ENCODE measurements at regions not wholly inside any gene's neighbourhood (a gene's known extent, or its start where the extent isn't known, plus 50 kb on each side); places are given as distances from the start of the nearest gene placed in this dataset.

- no peaks in the 10 kb centered on the region for H3K27me3 ChIP-seq
- DNase-seq (no peak), ATAC-seq (no peak)
- H3K36me3 ChIP-seq: no peaks in the 10 kb centered on the region
- H3K9me3 ChIP-seq: no peaks in the 10 kb centered on the region
- intact Hi-C loops (cut with DNase I): no loop called here
- H3K27ac ChIP-seq: no peak overlapping the region
- H3K4me3 ChIP-seq: no peak overlapping the region
- TF ChIP-seq CTCF (IDR thresholded peaks at IDR 0.05): no peak
- H3K4me1 ChIP-seq: no peaks in the 10 kb centered on the region
Observed at GRCh38 chr7:13278020-13278419, 590.6 kb downstream of the ARL4A start.

- DNase-seq (no peak), ATAC-seq (no peak)
- no peaks in the 10 kb centered on the region for H3K4me1 ChIP-seq
- H3K9me3 ChIP-seq: no peaks in the 10 kb centered on the region
- H3K4me3 ChIP-seq: no peak overlapping the region
- H3K36me3 ChIP-seq: no peaks in the 10 kb centered on the region
- intact Hi-C loops (cut with DNase I): loop anchor here (10.0 kb wide), 1 partner anchor 1175 kb away; no protein-coding TSS in a partner anchor
- peak; percentile 50 for TF ChIP-seq CTCF (IDR thresholded peaks at IDR 0.05)
- H3K27ac ChIP-seq: no peak overlapping the region
- no peaks in the 10 kb centered on the region for H3K27me3 ChIP-seq
Observed at GRCh38 chr7:13279854-13280435, 592.5 kb downstream of the ARL4A start.

- DNase-seq (no peak), ATAC-seq (no peak)
- Histone ChIP-seq H3K27me3 (no peaks in the 10 kb centered on the region), H3K27ac (no peak overlapping the region), H3K4me3 (no peak overlapping the region), H3K4me1 (no peaks in the 10 kb centered on the region), H3K36me3 (no peaks in the 10 kb centered on the region), H3K9me3 (no peaks in the 10 kb centered on the region)
- intact Hi-C loops (cut with DNase I): loop anchor here (10.0 kb wide), 1 partner anchor 1172 kb away; no protein-coding TSS in a partner anchor
- TF ChIP-seq CTCF (IDR thresholded peaks at IDR 0.05): peak; percentile 48
Observed at GRCh38 chr7:13282377-13282980, 595.0 kb downstream of the ARL4A start.

GRCh38 chr7:13286916-13287315 is 599.5 kb downstream of the ARL4A start:
- TF ChIP-seq CTCF (IDR thresholded peaks at IDR 0.05): no peak
- H3K27me3 ChIP-seq: no peaks in the 10 kb centered on the region
- H3K4me3 ChIP-seq: no peak overlapping the region
- no peaks in the 10 kb centered on the region for H3K9me3 ChIP-seq
- no peak for DNase-seq
- intact Hi-C loops (cut with DNase I): loop anchor here (10.0 kb wide), 1 partner anchor 1168 kb away; no protein-coding TSS in a partner anchor
- ATAC-seq: no peak
- H3K27ac ChIP-seq: no peak overlapping the region
- H3K4me1 ChIP-seq: no peaks in the 10 kb centered on the region
- no peaks in the 10 kb centered on the region for H3K36me3 ChIP-seq

GRCh38 chr7:13288516-13288915 is 601.1 kb downstream of the ARL4A start:
- ATAC-seq (no peak), DNase-seq (no peak)
- Histone ChIP-seq H3K27me3 (no peaks in the 10 kb centered on the region), H3K27ac (no peak overlapping the region), H3K9me3 (no peaks in the 10 kb centered on the region), H3K4me3 (no peak overlapping the region), H3K36me3 (no peaks in the 10 kb centered on the region), H3K4me1 (no peaks in the 10 kb centered on the region)
- TF ChIP-seq CTCF (IDR thresholded peaks at IDR 0.05): no peak
- intact Hi-C loops (cut with DNase I): loop anchor here (10.0 kb wide), 1 partner anchor 1166 kb away; no protein-coding TSS in a partner anchor

Measured in upper lobe of right lung (tissue), 1 donor.